Stomach (tissue), 8 donors: ENCODE measurements at regions not wholly inside any gene's neighbourhood (a gene's known extent, or its start where the extent isn't known, plus 50 kb on each side); places are given as distances from the start of the nearest gene placed in this dataset.

Experiments used
- DNase-seq, 2 donors: peaks; one replicate each; pipeline versions ENCODE4 v3.0.0 to v3.0.0-alpha.2; 2013 to 2019
- H3K27ac ChIP-seq, 5 donors: fragments of 200-600 bp in 4 of 5; sonication (generic) in 4 of 5; one replicate each; pipeline ENCODE4 v1.5.1; 2013 to 2019; ENCODE audit warnings: mild to moderate bottlenecking in 1 of 5, moderate library complexity in 1 of 5
- H3K27me3 ChIP-seq, 3 donors: fragments of 200-600 bp; sonication (generic); one replicate each; pipeline ENCODE4 v1.5.1; 2017 to 2019; ENCODE audit warnings: mixed run types in 1 of 3
- H3K36me3 ChIP-seq, 4 donors: fragments of 200-600 bp; sonication (generic); 1 replicate in 3 of 4; 2 replicates in 1 of 4; pipeline ENCODE4 v1.5.1; 2016 to 2019
- H3K4me1 ChIP-seq, 4 donors: fragments of 200-600 bp; sonication (generic); one replicate each; pipeline ENCODE4 v1.5.1; 2016 to 2019
- H3K4me3 ChIP-seq, 4 donors: fragments of 200-600 bp; sonication (generic) in 3 of 4; one replicate each; pipeline ENCODE4 v1.5.1; 2016 to 2019; ENCODE audit warnings: mild to moderate bottlenecking in 1 of 4
- H3K9me3 ChIP-seq, 4 donors: fragments of 200-600 bp; sonication (generic); one replicate each; pipeline ENCODE4 v1.5.1; 2016 to 2019
- EP300 ChIP-seq: sonication (generic); formaldehyde crosslinking; IDR thresholded peaks from one replicate; pipeline ENCODE4 v1.6.1; 2017; ENCODE audit warnings: antibody characterized with exemption
- POLR2A ChIP-seq, 4 donors: fragments of 450-650 bp; IDR thresholded peaks; one replicate each; pipeline ENCODE4 v1.6.1; 2016; ENCODE audit warnings: antibody characterized with exemption in 4 of 4, control low read depth in 2 of 4, mild to moderate bottlenecking in 1 of 4, moderate library complexity in 1 of 4
- POLR2AphosphoS5 ChIP-seq, 3 donors: sonication (generic); formaldehyde crosslinking; IDR thresholded peaks; one replicate each; pipeline ENCODE4 v1.6.1; 2016; ENCODE audit warnings: antibody characterized with exemption in 3 of 3
- WGBS, 5 donors: extraction: QIAGEN DNeasy Blood & Tissue Kit in 3 of 5; methylation state at CpG; one replicate each; pipeline versions ENCODE4 v1.1.5 to v1.1.7; 2013 to 2018; 5-methylcytosine and 5-hydroxymethylcytosine counted together
- intact Hi-C: fragments of 100-400 bp; cut with DNase I; formaldehyde crosslinking; loops from one replicate; pipeline ENCODE4 v1.15.1; 2023; ENCODE audit warnings: low total_unique reads
- TF ChIP-seq, protein P1 (sequence below), 7 experiments: fragments of 450-650 bp in 4 of 7; fragments of 200-600 bp in 3 of 7; sonication (generic) in 3 of 7; IDR thresholded peaks; one replicate each; pipeline ENCODE4 v1.5.1; 2016 to 2019; ENCODE audit warnings: antibody characterized with exemption in 7 of 7, control low read depth in 2 of 7, mild to moderate bottlenecking in 1 of 7
- donor health status: healthy with polysubstance abuse.
- donor health status: Bipolar disorder and iron deficiency.
- donor health status: healthy.

DNA sequence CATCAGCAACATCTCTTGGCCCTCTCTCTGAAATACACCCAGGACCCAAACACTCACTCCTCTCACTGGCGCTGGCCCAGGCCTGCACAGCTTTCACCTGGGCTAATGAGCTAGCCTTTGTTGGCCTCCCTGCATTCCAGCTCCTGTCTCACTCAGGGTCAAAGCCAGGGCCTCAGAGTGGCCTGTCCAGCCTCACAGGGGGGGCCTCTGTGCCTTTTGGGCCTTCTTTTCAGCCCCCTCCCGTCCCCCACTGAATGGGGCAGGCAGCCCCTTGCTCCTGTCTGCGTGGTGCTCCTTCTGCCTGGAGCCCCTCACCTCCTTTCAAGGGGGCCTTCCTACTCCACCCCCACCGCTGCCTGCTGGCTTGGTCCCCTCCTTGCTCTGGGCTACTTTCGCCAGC lies 59.0 kb upstream of the PRR23E start:
- no peak for DNase-seq
- Histone ChIP-seq H3K27ac (no peak overlapping the region), H3K36me3 (no peaks in the 10 kb centered on the region), H3K4me3 (no peak overlapping the region), H3K9me3 (no peaks in the 10 kb centered on the region), H3K27me3 (peaks cover 0 to 58% (median 28%) of the 10 kb centered on the region in 3 donors), H3K4me1 (peaks cover 13 to 42% (median 38%) of the 10 kb centered on the region in 4 donors)
- TF ChIP-seq, protein P1, sequence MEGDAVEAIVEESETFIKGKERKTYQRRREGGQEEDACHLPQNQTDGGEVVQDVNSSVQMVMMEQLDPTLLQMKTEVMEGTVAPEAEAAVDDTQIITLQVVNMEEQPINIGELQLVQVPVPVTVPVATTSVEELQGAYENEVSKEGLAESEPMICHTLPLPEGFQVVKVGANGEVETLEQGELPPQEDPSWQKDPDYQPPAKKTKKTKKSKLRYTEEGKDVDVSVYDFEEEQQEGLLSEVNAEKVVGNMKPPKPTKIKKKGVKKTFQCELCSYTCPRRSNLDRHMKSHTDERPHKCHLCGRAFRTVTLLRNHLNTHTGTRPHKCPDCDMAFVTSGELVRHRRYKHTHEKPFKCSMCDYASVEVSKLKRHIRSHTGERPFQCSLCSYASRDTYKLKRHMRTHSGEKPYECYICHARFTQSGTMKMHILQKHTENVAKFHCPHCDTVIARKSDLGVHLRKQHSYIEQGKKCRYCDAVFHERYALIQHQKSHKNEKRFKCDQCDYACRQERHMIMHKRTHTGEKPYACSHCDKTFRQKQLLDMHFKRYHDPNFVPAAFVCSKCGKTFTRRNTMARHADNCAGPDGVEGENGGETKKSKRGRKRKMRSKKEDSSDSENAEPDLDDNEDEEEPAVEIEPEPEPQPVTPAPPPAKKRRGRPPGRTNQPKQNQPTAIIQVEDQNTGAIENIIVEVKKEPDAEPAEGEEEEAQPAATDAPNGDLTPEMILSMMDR (IDR thresholded peaks at IDR 0.05) = no peak
- TF ChIP-seq POLR2AphosphoS5 (IDR thresholded peaks at IDR 0.05) = no peak
- no peak for TF ChIP-seq EP300
- TF ChIP-seq POLR2A (IDR thresholded peaks at IDR 0.05) = no peak
- intact Hi-C loops = no loop called here
- 86 to 94% (median 86%) methylated on average over 5 of the region's 5 CpGs for WGBS, 5 donors

DNA sequence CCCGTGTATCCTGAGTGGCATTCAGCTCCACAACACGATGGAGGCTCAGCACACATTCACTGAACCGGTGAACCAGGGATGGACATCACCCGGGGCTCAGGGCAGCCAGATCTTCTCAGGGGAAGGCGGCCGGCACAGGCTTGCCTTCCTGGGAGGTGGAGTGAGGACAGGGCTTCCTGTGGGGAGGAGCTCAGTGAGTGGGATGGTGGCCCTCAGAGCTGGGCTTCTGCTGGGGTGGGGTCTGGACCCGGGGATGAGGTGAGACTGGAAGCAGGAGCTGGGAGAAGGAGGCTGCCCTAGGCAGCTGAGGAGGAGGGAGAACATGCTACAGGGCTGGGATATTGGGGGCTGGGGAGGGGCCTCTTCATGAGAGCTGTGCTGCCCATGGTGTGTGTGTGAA lies 58.5 kb upstream of the PRR23E start:
- no peak for TF ChIP-seq POLR2AphosphoS5 (IDR thresholded peaks at IDR 0.05)
- TF ChIP-seq, protein P1 (IDR thresholded peaks at IDR 0.05) = no peak
- Histone ChIP-seq H3K4me1 (peaks cover 13 to 47% (median 39%) of the 10 kb centered on the region in 4 donors), H3K27me3 (peaks cover 0 to 58% (median 28%) of the 10 kb centered on the region in 3 donors), H3K4me3 (no peak overlapping the region), H3K9me3 (no peaks in the 10 kb centered on the region), H3K36me3 (no peaks in the 10 kb centered on the region), H3K27ac (no peak overlapping the region)
- DNase-seq = no peak
- 64 to 80% (median 71%) methylated on average over 7 of the region's 7 CpGs for WGBS, 5 donors
- intact Hi-C loops = no loop called here

DNA sequence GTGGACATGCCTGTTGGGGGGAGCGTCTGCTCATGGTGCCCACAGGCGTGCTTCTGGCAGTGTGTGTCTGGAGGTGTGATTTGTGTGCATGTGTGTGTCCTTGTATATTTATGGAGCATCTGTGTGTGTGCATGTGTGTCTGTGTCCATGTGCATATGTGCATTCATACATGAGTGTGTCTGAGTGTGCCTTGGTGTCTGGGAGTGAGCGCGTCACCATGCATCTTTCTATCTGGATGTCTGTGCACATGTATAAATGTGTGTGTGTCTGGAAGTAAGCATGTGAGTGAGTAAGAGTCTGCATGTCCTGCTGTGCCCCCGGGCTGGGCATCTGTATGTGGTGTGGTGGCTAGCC lies 58.1 kb upstream of the PRR23E start:
- Histone ChIP-seq H3K4me3 (peak overlapping the region; percentile 11 to 33 (median 27)), H3K27me3 (peaks cover 0 to 61% (median 28%) of the 10 kb centered on the region in 3 donors), H3K9me3 (no peaks in the 10 kb centered on the region), H3K27ac (no peak overlapping the region), H3K36me3 (no peaks in the 10 kb centered on the region), H3K4me1 (peaks cover 13 to 48% (median 39%) of the 10 kb centered on the region in 4 donors)
- DNase-seq = no peak
- 63 to 93% (median 84%) methylated on average over 4 to 5 of the region's 5 CpGs for WGBS, 5 donors
- intact Hi-C loops = no loop called here
- TF ChIP-seq POLR2A (IDR thresholded peaks at IDR 0.05) (no peak), EP300 (no peak), POLR2AphosphoS5 (IDR thresholded peaks at IDR 0.05) (no peak)
- TF ChIP-seq, protein P1 (IDR thresholded peaks at IDR 0.05) = no peak

DNA sequence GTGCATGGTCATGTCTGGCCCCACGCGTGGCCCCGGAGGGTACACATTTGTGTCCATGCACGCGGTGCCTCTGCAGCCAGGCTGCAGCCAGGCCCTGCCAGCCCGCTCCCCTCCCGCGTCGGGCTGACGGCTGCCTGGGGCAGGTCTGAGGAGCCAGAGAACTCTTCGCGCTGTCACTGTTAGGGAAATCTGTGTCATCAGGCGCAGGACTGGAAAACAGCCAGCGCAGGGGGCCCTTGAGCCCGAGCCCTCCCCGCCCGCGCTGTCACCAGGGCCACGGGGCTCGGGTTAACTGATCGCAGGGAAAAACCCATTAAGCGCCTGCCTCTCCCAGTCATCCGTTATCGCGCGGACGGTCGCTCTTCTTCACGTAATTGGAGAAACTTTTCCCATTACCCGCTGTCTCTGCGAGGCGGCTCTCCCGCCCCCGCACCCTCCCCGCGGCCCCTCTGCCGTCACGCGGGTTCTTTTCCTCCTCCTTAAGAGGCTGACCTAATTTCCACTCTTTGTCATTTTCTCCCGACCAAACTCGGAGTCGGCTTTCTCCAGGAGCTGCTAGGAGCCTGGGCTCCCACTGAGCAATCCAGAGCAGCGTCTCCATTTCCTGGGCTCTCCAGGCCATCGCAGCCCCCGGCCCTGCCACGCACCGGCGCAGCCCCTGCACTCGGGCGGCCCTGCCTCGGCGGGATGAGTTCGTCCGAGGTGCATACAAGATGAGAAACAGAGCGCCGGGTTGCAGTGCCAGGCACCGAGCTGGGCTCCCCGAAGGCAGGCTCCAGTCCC lies 57.5 kb upstream of the PRR23E start:
- DNase-seq = peak in 1 of 2 donors; percentile 69
- H3K9me3 ChIP-seq = no peaks in the 10 kb centered on the region
- peaks cover 0 to 61% (median 28%) of the 10 kb centered on the region in 3 donors for H3K27me3 ChIP-seq
- H3K4me3 ChIP-seq = peak overlapping the region; percentile 11 to 33 (median 27)
- no peaks in the 10 kb centered on the region for H3K36me3 ChIP-seq
- 8 to 10% (median 8%) methylated on average over 38 to 58 of the region's 58 CpGs for WGBS, 5 donors
- peaks cover 13 to 48% (median 39%) of the 10 kb centered on the region in 4 donors for H3K4me1 ChIP-seq
- TF ChIP-seq POLR2A (IDR thresholded peaks at IDR 0.05) (no peak), POLR2AphosphoS5 (IDR thresholded peaks at IDR 0.05) (no peak), EP300 (no peak)
- TF ChIP-seq, protein P1 (IDR thresholded peaks at IDR 0.05) = no peak
- intact Hi-C loops = no loop called here
- peak overlapping the region in 2 of 5 donors; percentile 3 to 49 for H3K27ac ChIP-seq
